Progenitor cell of endocrine pancreas (in vitro differentiated cells): ENCODE measurements at regions not wholly inside any gene's neighbourhood (a gene's known extent, or its start where the extent isn't known, plus 50 kb on each side); places are given as distances from the start of the nearest gene placed in this dataset.

Experiments used
- DNase-seq: peaks from one replicate; pipeline ENCODE4 v3.0.0; 2021; ENCODE audit warnings: low spot score; ENCODE audit not compliant: unreplicated experiment
- H3K27ac Mint-ChIP-seq: 2 replicates; pipeline ENCODE4 v1.8.0; 2021; ENCODE audit warnings: mild to moderate bottlenecking, moderate library complexity, mixed read lengths
- H3K27me3 Mint-ChIP-seq: 2 replicates; pipeline ENCODE4 v1.8.0; 2021; ENCODE audit warnings: mixed read lengths
- H3K36me3 Mint-ChIP-seq: 2 replicates; pipeline ENCODE4 v1.8.0; 2022; ENCODE audit warnings: mixed read lengths; ENCODE audit not compliant: insufficient read depth
- H3K4me1 Mint-ChIP-seq: 2 replicates; pipeline ENCODE4 v1.8.0; 2021; ENCODE audit warnings: low read depth, mixed read lengths
- H3K4me3 Mint-ChIP-seq: 2 replicates; pipeline ENCODE4 v1.8.0; 2021; ENCODE audit warnings: low read depth, mild to moderate bottlenecking, moderate library complexity, mixed read lengths
- H3K9me3 Mint-ChIP-seq: 2 replicates; pipeline ENCODE4 v1.8.0; 2021; ENCODE audit warnings: low read depth, mixed read lengths
- CTCF ChIP-seq: fragments of 200-600 bp; sonication (generic); IDR thresholded peaks from one replicate; pipeline ENCODE4 v1.5.0; 2021; ENCODE audit warnings: antibody characterized with exemption, mild to moderate bottlenecking; ENCODE audit not compliant: unreplicated experiment

- no peak for DNase-seq
- peaks cover 4% of the 10 kb centered on the region for H3K9me3 Mint-ChIP-seq
- no peak for TF ChIP-seq CTCF
- no peaks in the 10 kb centered on the region for H3K27me3 Mint-ChIP-seq
- peaks cover 7% of the 10 kb centered on the region for H3K4me1 Mint-ChIP-seq
- H3K4me3 Mint-ChIP-seq = no peak overlapping the region
- no peaks in the 10 kb centered on the region for H3K36me3 Mint-ChIP-seq
- H3K27ac Mint-ChIP-seq = no peak overlapping the region
Measured at GRCh38 chr1:172827301-172827700, 168.4 kb downstream of the FASLG start.

- Mint-ChIP-seq H3K4me1 (peaks cover 9% of the 10 kb centered on the region), H3K27ac (no peak overlapping the region), H3K4me3 (no peak overlapping the region), H3K36me3 (no peaks in the 10 kb centered on the region), H3K27me3 (no peaks in the 10 kb centered on the region), H3K9me3 (peaks cover 4% of the 10 kb centered on the region)
- TF ChIP-seq CTCF = no peak
- no peak for DNase-seq
Measured at GRCh38 chr1:172827841-172828240, 168.9 kb downstream of the FASLG start.

GRCh38 chr1:172832006-172832725, 173.3 kb downstream of the FASLG start:
- Mint-ChIP-seq H3K9me3 (peaks cover 4% of the 10 kb centered on the region), H3K4me1 (peaks cover 12% of the 10 kb centered on the region), H3K27ac (no peak overlapping the region), H3K36me3 (no peaks in the 10 kb centered on the region), H3K27me3 (no peaks in the 10 kb centered on the region), H3K4me3 (no peak overlapping the region)
- TF ChIP-seq CTCF = no peak
- no peak for DNase-seq

GRCh38 chr1:172833954-172834353, 175.1 kb downstream of the FASLG start:
- Mint-ChIP-seq H3K36me3 (no peaks in the 10 kb centered on the region), H3K27ac (no peak overlapping the region), H3K27me3 (no peaks in the 10 kb centered on the region), H3K4me3 (no peak overlapping the region), H3K4me1 (peaks cover 12% of the 10 kb centered on the region), H3K9me3 (peaks cover 4% of the 10 kb centered on the region)
- DNase-seq = no peak
- no peak for TF ChIP-seq CTCF

- H3K4me3 Mint-ChIP-seq = no peak overlapping the region
- H3K4me1 Mint-ChIP-seq = peaks cover 12% of the 10 kb centered on the region
- H3K27ac Mint-ChIP-seq = no peak overlapping the region
- peaks cover 4% of the 10 kb centered on the region for H3K9me3 Mint-ChIP-seq
- H3K36me3 Mint-ChIP-seq = no peaks in the 10 kb centered on the region
- no peak for DNase-seq
- no peak for TF ChIP-seq CTCF
- H3K27me3 Mint-ChIP-seq = no peaks in the 10 kb centered on the region
Measured at GRCh38 chr1:172834609-172835008, 175.7 kb downstream of the FASLG start.
